HG02852 (cell line): ENCODE measurements at regions not wholly inside any gene's neighbourhood (a gene's known extent, or its start where the extent isn't known, plus 50 kb on each side); places are given as distances from the start of the nearest gene placed in this dataset.

Experiments used
- ATAC-seq: cut with Tn5 transposase; IDR thresholded peaks from one replicate; pipeline ENCODE4 v1.9.1; 2021; ENCODE audit warnings: mild to moderate bottlenecking, moderate library complexity; ENCODE audit not compliant: unreplicated experiment

DNA sequence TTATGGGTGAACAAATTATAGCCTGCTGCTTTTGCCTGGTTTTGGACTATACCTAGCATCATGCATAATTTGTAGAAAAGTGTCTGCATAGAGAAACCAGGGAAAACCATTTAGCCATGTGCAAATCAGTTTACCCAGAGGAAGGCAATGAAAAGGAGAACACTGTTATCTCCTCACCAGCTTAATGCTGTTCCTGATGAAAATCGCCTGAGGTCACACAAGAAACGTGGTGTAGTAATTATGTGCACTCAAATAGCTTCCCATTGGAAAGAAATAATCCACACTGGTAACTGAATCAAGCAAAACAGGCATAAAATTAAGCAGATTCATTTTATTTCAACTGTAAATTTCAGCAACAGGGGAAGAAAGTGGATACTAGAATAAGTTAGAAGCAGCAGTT is 51.7 kb upstream of the FAM240B start:
- ATAC-seq = no peak
